H1 (cell line): ENCODE measurements at regions not wholly inside any gene's neighbourhood (a gene's known extent, or its start where the extent isn't known, plus 50 kb on each side); places are given as distances from the start of the nearest gene placed in this dataset.

ENCODE experiments used
- CTCF ChIA-PET: fragments of 300-600 bp; sonication (Branson Sonifier 250); formaldehyde crosslinking; loops from one replicate; lab custom pipeline; 2021; ENCODE audit not compliant: partially characterized antibody; lab: Charles Lee
- POLR2A ChIA-PET: fragments of 300-600 bp; sonication (Branson Sonifier 250); formaldehyde crosslinking; loops from one replicate; lab custom pipeline; 2021; ENCODE audit warnings: inconsistent platforms; ENCODE audit not compliant: partially characterized antibody; lab: Charles Lee
- DNase-seq, 2 experiments: peaks; one replicate each; pipeline versions ENCODE4 v3.0.0 to v3.0.0-alpha.2; 2010 to 2022; ENCODE audit warnings: low spot score in 2 of 2, low read depth in 1 of 2, mixed read lengths in 1 of 2
- FAIRE-seq: peaks from 2 replicates; lab custom pipeline; 2011; peaks lifted over from hg19 to GRCh38; lab: Jason Lieb, UNC
- H2AFZ ChIP-seq: 2 replicates; pipeline ENCODE4 v1.8.1; 2012; ENCODE audit warnings: low read length, inconsistent platforms
- H2AK5ac ChIP-seq: 2 replicates; pipeline ENCODE4 v1.6.1; 2013; ENCODE audit warnings: low read depth, low read length
- H2BK120ac ChIP-seq: replicated peaks from 2 replicates; pipeline ENCODE3; 2013; ENCODE audit warnings: low read depth, low read length, inconsistent platforms
- H2BK12ac ChIP-seq: 2 replicates; pipeline ENCODE4 v1.6.1; 2013; ENCODE audit warnings: low read depth, low read length
- H2BK15ac ChIP-seq: 2 replicates; pipeline ENCODE4 v1.6.1; 2013; ENCODE audit warnings: low read length
- H2BK20ac ChIP-seq: 2 replicates; pipeline ENCODE4 v1.6.1; 2013; ENCODE audit warnings: low read length
- H2BK5ac ChIP-seq: 2 replicates; pipeline ENCODE4 v1.6.1; 2013; ENCODE audit warnings: low read depth, low read length
- H3K14ac ChIP-seq: 2 replicates; pipeline ENCODE4 v1.6.1; 2013; ENCODE audit warnings: inconsistent platforms; ENCODE audit not compliant: insufficient read length
- H3K18ac ChIP-seq: 2 replicates; pipeline ENCODE4 v1.6.1; 2013; ENCODE audit warnings: low read length; ENCODE audit errors: extremely low read depth
- H3K23ac ChIP-seq: 2 replicates; pipeline ENCODE4 v1.6.1; 2013; ENCODE audit warnings: inconsistent platforms; ENCODE audit not compliant: insufficient read length
- H3K23me2 ChIP-seq: 2 replicates; pipeline ENCODE4 v1.6.1; 2013; ENCODE audit warnings: low read depth, low read length
- H3K27ac ChIP-seq: 2 replicates; pipeline ENCODE4 v1.6.1; 2011; ENCODE audit warnings: low read depth, low read length, inconsistent platforms
- H3K27me3 ChIP-seq, 4 experiments: replicated peaks in 1 of 4; 1 replicate in 1 of 4; 2 replicates in 3 of 4; pipeline versions ENCODE4 v1.6.1 to v1.8.1; 2011 to 2013; ENCODE audit warnings: low read length in 3 of 4, mild to moderate bottlenecking in 3 of 4, inconsistent platforms in 2 of 4, mixed read lengths in 2 of 4, moderate library complexity in 1 of 4; ENCODE audit not compliant: control insufficient read depth in 3 of 4, insufficient read depth in 3 of 4; ENCODE audit errors: extremely low read depth in 1 of 4
- H3K36me3 ChIP-seq, 4 experiments: 2 replicates each; pipeline versions ENCODE4 v1.6.1 to v1.8.1; 2011 to 2013; ENCODE audit warnings: mild to moderate bottlenecking in 4 of 4, low read length in 3 of 4, moderate library complexity in 2 of 4, control low read depth in 1 of 4, inconsistent platforms in 1 of 4; ENCODE audit not compliant: insufficient read depth in 4 of 4, control insufficient read depth in 2 of 4
- H3K4ac ChIP-seq: replicated peaks from 2 replicates; pipeline ENCODE3; 2013; ENCODE audit warnings: low read length, low read depth, mixed read lengths, inconsistent platforms; ENCODE audit not compliant: insufficient read length
- H3K4me1 ChIP-seq, 4 experiments: replicated peaks in 1 of 4; 1 replicate in 1 of 4; 2 replicates in 3 of 4; pipeline versions ENCODE4 v1.6.1 to v1.8.1; 2011 to 2013; ENCODE audit warnings: low read length in 3 of 4, inconsistent platforms in 2 of 4, mixed read lengths in 1 of 4; ENCODE audit not compliant: insufficient read depth in 4 of 4, control insufficient read depth in 3 of 4
- H3K4me2 ChIP-seq, 2 experiments: 2 replicates each; pipeline versions ENCODE4 v1.6.1 to v1.8.1; 2011 to 2013; ENCODE audit warnings: low read depth in 2 of 2, low read length in 2 of 2, control low read depth in 1 of 2, inconsistent platforms in 1 of 2, mild to moderate bottlenecking in 1 of 2; ENCODE audit not compliant: insufficient read depth in 1 of 2
- H3K4me3 ChIP-seq, 4 experiments: fragments of 200-600, 300-600 bp in 1 of 4; sonication (generic), shearing (Covaris generic), sonication (Bioruptor Twin) in 1 of 4; 2 replicates each; pipeline versions ENCODE4 v1.5.1 to v1.8.1; 2011 to 2016; ENCODE audit warnings: low read length in 4 of 4, low read depth in 3 of 4, control low read depth in 2 of 4, inconsistent platforms in 2 of 4, mild to moderate bottlenecking in 2 of 4, mixed read lengths in 1 of 4, moderate library complexity in 1 of 4; ENCODE audit not compliant: insufficient read depth in 2 of 4; ENCODE audit errors: extremely low read depth in 1 of 4
- H3K56ac ChIP-seq: replicated peaks from 2 replicates; pipeline ENCODE3; 2013; ENCODE audit warnings: low read depth, mild to moderate bottlenecking, mixed read lengths, low read length, inconsistent platforms; ENCODE audit not compliant: insufficient read length
- H3K79me1 ChIP-seq: 2 replicates; pipeline ENCODE4 v1.6.1; 2013; ENCODE audit warnings: low read depth, low read length, control low read depth
- H3K79me2 ChIP-seq, 2 experiments: 2 replicates each; pipeline versions ENCODE4 v1.6.1 to v1.8.1; 2012 to 2013; ENCODE audit warnings: low read length in 2 of 2, mild to moderate bottlenecking in 2 of 2, inconsistent platforms in 1 of 2; ENCODE audit not compliant: insufficient read depth in 2 of 2, control insufficient read depth in 1 of 2
- H3K9ac ChIP-seq, 4 experiments: replicated peaks in 1 of 4; 1 replicate in 1 of 4; 2 replicates in 3 of 4; pipeline versions ENCODE4 v1.6.1 to v1.8.1; 2011 to 2013; ENCODE audit warnings: low read depth in 3 of 4, low read length in 3 of 4, control low read depth in 2 of 4, mild to moderate bottlenecking in 2 of 4, moderate library complexity in 2 of 4, inconsistent platforms in 1 of 4; ENCODE audit errors: extremely low read depth in 1 of 4
- H3K9me3 ChIP-seq, 2 experiments: 2 replicates each; pipeline versions ENCODE4 v1.6.1 to v1.8.1; 2012 to 2013; ENCODE audit warnings: mild to moderate bottlenecking in 2 of 2, moderate library complexity in 2 of 2, control low read depth in 1 of 2, inconsistent platforms in 1 of 2, low read depth in 1 of 2, low read length in 1 of 2, mixed read lengths in 1 of 2; ENCODE audit not compliant: insufficient read depth in 2 of 2
- H4K20me1 ChIP-seq, 2 experiments: replicated peaks in 1 of 2; 2 replicates each; pipeline versions ENCODE3 to v1.8.1; 2011 to 2013; ENCODE audit warnings: inconsistent platforms in 2 of 2, low read length in 2 of 2, mild to moderate bottlenecking in 1 of 2; ENCODE audit not compliant: insufficient read depth in 2 of 2, control insufficient read depth in 1 of 2
- H4K5ac ChIP-seq: 2 replicates; pipeline ENCODE4 v1.6.1; 2013; ENCODE audit warnings: low read length, low read depth, mixed read lengths, inconsistent platforms; ENCODE audit not compliant: insufficient read length
- H4K8ac ChIP-seq: 2 replicates; pipeline ENCODE4 v1.8.0; 2013; ENCODE audit warnings: mild to moderate bottlenecking, moderate library complexity, low read length, inconsistent platforms; ENCODE audit not compliant: insufficient read depth; ENCODE audit errors: extremely low read depth
- H4K91ac ChIP-seq: replicated peaks from 2 replicates; pipeline ENCODE3; 2013; ENCODE audit warnings: low read length, mixed read lengths, inconsistent platforms; ENCODE audit not compliant: insufficient read length
- KDM4A ChIP-seq: IDR thresholded peaks from one replicate; pipeline ENCODE4 v1.7.1; 2012; ENCODE audit warnings: low read depth, mild to moderate bottlenecking, moderate library complexity, low read length, inconsistent platforms; ENCODE audit not compliant: severe bottlenecking
- RAD21 ChIP-seq, 2 experiments: IDR thresholded peaks in 1 of 2; conservative IDR thresholded peaks in 1 of 2; 2 replicates each; pipeline ENCODE4 v1.6.1; 2011; ENCODE audit warnings: low read depth in 2 of 2, low read length in 2 of 2, improper control_type of control experiment in 1 of 2, inconsistent platforms in 1 of 2, mild to moderate bottlenecking in 1 of 2, moderate library complexity in 1 of 2
- SP4 ChIP-seq: IDR thresholded peaks from 2 replicates; pipeline ENCODE4 v1.6.1; 2012; ENCODE audit warnings: low read length, inconsistent platforms
- TBP ChIP-seq: IDR thresholded peaks from 2 replicates; pipeline ENCODE4 v1.6.1; 2011; ENCODE audit warnings: low read depth, low read length, improper control_type of control experiment
- WGBS, 2 experiments: shearing (Covaris generic) in 1 of 2; methylation state at CpG; one replicate each; pipeline versions ENCODE4 v1.1.6 to v1.1.7; 2013 to 2015; ENCODE audit warnings: low lambda C conversion rate in 2 of 2, mixed read lengths in 2 of 2, inconsistent platforms in 1 of 2, low coverage in 1 of 2, missing lambda C conversion rate in 1 of 2; ENCODE audit not compliant: insufficient replicate concordance in 2 of 2, insufficient coverage in 1 of 2, insufficient read length in 1 of 2; ENCODE audit errors: extremely low coverage in 1 of 2, missing lambda C conversion rate in 1 of 2; 5-methylcytosine and 5-hydroxymethylcytosine counted together

DNA sequence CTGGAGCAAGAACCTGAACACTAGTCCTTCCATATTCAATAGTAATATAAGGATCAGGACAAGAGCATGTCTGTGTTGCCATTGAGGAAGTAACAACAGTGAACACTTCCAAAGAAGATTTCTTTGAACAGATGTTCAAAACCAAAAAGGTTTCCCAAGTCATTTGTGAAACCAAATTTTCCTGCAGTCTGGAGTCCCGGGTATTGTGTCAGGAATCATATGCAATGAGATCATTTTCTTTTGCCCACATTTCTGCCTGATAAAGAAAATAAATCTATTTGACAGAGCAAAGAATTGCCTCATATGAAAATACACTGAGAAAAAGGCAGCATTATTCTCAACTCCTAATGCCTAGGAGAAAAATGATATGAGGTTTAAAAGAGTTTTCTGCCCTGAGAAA lies 151.7 kb downstream of the SNX18 start:
- Histone ChIP-seq H2BK15ac (no peak overlapping the region), H2AFZ (no peak overlapping the region), H2BK20ac (no peak overlapping the region), H3K27ac (no peak overlapping the region), H3K4me1 (no peaks in the 10 kb centered on the region), H2BK5ac (no peak overlapping the region), H3K56ac (no peak overlapping the region), H3K23ac (no peak overlapping the region), H3K4ac (no peak overlapping the region), H3K36me3 (no peaks in the 10 kb centered on the region), H3K14ac (no peak overlapping the region), H4K5ac (no peak overlapping the region), H3K18ac (no peak overlapping the region), H3K4me3 (no peak overlapping the region), H3K9me3 (peaks cover 6 to 17% of the 10 kb centered on the region in 2 experiments), H2BK120ac (no peak overlapping the region), H3K79me2 (no peaks in the 10 kb centered on the region), H3K27me3 (no peaks in the 10 kb centered on the region), H4K20me1 (no peaks in the 10 kb centered on the region), H3K23me2 (no peaks in the 10 kb centered on the region), H3K4me2 (no peak overlapping the region), H3K9ac (no peak overlapping the region), H2BK12ac (no peak overlapping the region), H4K91ac (no peak overlapping the region), H2AK5ac (no peak overlapping the region), H4K8ac (no peak overlapping the region), H3K79me1 (no peaks in the 10 kb centered on the region)
- no peak for FAIRE-seq
- TF ChIP-seq TBP = no peak
- no peak for TF ChIP-seq RAD21 (IDR thresholded peaks at IDR 0.05 in 1 of 2, conservative IDR thresholded peaks at IDR 0.05 in 1 of 2; ENCODE audit: low read depth in 2 of 2, low read length in 2 of 2)
- TF ChIP-seq KDM4A = no peak
- TF ChIP-seq SP4 = no peak
- WGBS, 2 experiments = 79% methylated on average over 1 of the region's 1 CpG; no CpG with 5 or more reads in 1 of the 2 experiments
- DNase-seq = no peak
- CTCF ChIA-PET = no interaction called here
- POLR2A ChIA-PET = no interaction called here
